Adrenal gland (tissue), 9 donors: ENCODE measurements at regions not wholly inside any gene's neighbourhood (a gene's known extent, or its start where the extent isn't known, plus 50 kb on each side); places are given as distances from the start of the nearest gene placed in this dataset.

ENCODE experiments used
- DNase-seq, 7 donors: peaks; one replicate each; pipeline ENCODE4 v3.0.0-alpha.2; 2019 to 2020
- H3K27ac ChIP-seq, 5 donors: fragments of 200-600 bp; sonication (generic) in 4 of 5; 1 replicate in 3 of 5; 2 replicates in 2 of 5; pipeline versions ENCODE4 v1.5.1 to v1.8.0; 2016 to 2020; ENCODE audit warnings: mild to moderate bottlenecking in 1 of 5
- H3K27me3 ChIP-seq: fragments of 200-600 bp; 2 replicates; pipeline ENCODE4 v1.8.0; 2021
- H3K36me3 ChIP-seq, 2 donors: fragments of 200-600 bp; replicated peaks in 1 of 2; 1 replicate in 1 of 2; 2 replicates in 1 of 2; pipeline versions ENCODE4 v1.5.1 to v1.8.0; 2018 to 2022
- H3K4me1 ChIP-seq, 2 donors: fragments of 200-600 bp; replicated peaks in 1 of 2; 1 replicate in 1 of 2; 2 replicates in 1 of 2; pipeline versions ENCODE4 v1.5.1 to v1.8.0; 2018 to 2021
- H3K4me3 ChIP-seq, 4 donors: fragments of 200-600 bp; sonication (generic) in 3 of 4; one replicate each; pipeline ENCODE4 v1.5.1; 2016 to 2018
- H3K9me3 ChIP-seq, 3 donors: fragments of 200-600 bp; sonication (generic) in 1 of 3; replicated peaks in 1 of 3; 1 replicate in 2 of 3; 2 replicates in 1 of 3; pipeline versions ENCODE4 v1.5.1 to v1.8.0; 2016 to 2021
- CTCF ChIP-seq, 6 experiments: fragments of 450-650 bp in 4 of 6; fragments of 200-600 bp in 2 of 6; sonication (generic) in 1 of 6; IDR thresholded peaks; 1 replicate in 5 of 6; 2 replicates in 1 of 6; pipeline versions ENCODE4 v1.5.1 to v1.8.0; 2016 to 2021; ENCODE audit warnings: antibody characterized with exemption in 6 of 6, mild to moderate bottlenecking in 2 of 6, moderate library complexity in 1 of 6
- POLR2A ChIP-seq, 2 donors: fragments of 450-650 bp; IDR thresholded peaks; one replicate each; pipeline ENCODE4 v1.6.1; 2017; ENCODE audit warnings: antibody characterized with exemption in 2 of 2, mild to moderate bottlenecking in 2 of 2, moderate library complexity in 1 of 2
- WGBS, 4 donors: extraction: QIAGEN DNeasy Blood & Tissue Kit in 2 of 4; methylation state at CpG; one replicate each; pipeline versions ENCODE4 v1.1.5 to v1.1.7; 2013 to 2017; 5-methylcytosine and 5-hydroxymethylcytosine counted together
- intact Hi-C, 2 donors: fragments of 100-400 bp; cut with DNase I; formaldehyde crosslinking; loops; one replicate each; pipeline versions ENCODE4 v1.14.1 to v1.15.0; 2022 to 2023
- donor health status: healthy with polysubstance abuse.
- donor health status: Bipolar disorder and iron deficiency.
- donor health status: DM: yes; HTN: yes; CAD: no.
- donor health status: DM: no; HTN: no; CAD: no.
- donor health status: DM: no; HTN: no; CAD: no.

- no peak for DNase-seq
- H3K27me3 ChIP-seq, result no peaks in the 10 kb centered on the region
- TF ChIP-seq POLR2A (IDR thresholded peaks at IDR 0.05) (no peak), CTCF (IDR thresholded peaks at IDR 0.05) (no peak)
- H3K4me1 ChIP-seq, result no peaks in the 10 kb centered on the region
- no peaks in the 10 kb centered on the region for H3K36me3 ChIP-seq
- intact Hi-C loops, result no loop called here
- H3K9me3 ChIP-seq, result no peaks in the 10 kb centered on the region
- no peak overlapping the region for H3K27ac ChIP-seq
- H3K4me3 ChIP-seq, result no peak overlapping the region
- WGBS, 4 donors, result 58 to 68% (median 66%) methylated on average over 6 of the region's 6 CpGs
These were observed 357.9 kb downstream of the BCL11B start for GRCh38 chr14:98913967-98914650.

GRCh38 chr14:98914942-98915341 is 357.1 kb downstream of the BCL11B start:
- Histone ChIP-seq H3K9me3 (no peaks in the 10 kb centered on the region), H3K27me3 (no peaks in the 10 kb centered on the region), H3K27ac (no peak overlapping the region), H3K4me3 (no peak overlapping the region), H3K4me1 (no peaks in the 10 kb centered on the region), H3K36me3 (no peaks in the 10 kb centered on the region)
- intact Hi-C loops, result no loop called here
- no peak for DNase-seq
- WGBS, 4 donors, result 39 to 56% (median 44%) methylated on average over 3 to 4 of the region's 4 CpGs
- TF ChIP-seq POLR2A (IDR thresholded peaks at IDR 0.05), result no peak
- no peak for TF ChIP-seq CTCF (IDR thresholded peaks at IDR 0.05)

GRCh38 chr14:98915625-98916024 is 356.4 kb downstream of the BCL11B start:
- Histone ChIP-seq H3K27ac (no peak overlapping the region), H3K4me1 (no peaks in the 10 kb centered on the region), H3K27me3 (no peaks in the 10 kb centered on the region), H3K9me3 (no peaks in the 10 kb centered on the region), H3K36me3 (no peaks in the 10 kb centered on the region), H3K4me3 (no peak overlapping the region)
- intact Hi-C loops, result no loop called here
- 45 to 50% (median 47%) methylated on average over 2 to 3 of the region's 3 CpGs; no CpG with 5 or more reads in 1 of the 4 donors for WGBS, 4 donors
- TF ChIP-seq POLR2A (IDR thresholded peaks at IDR 0.05), result no peak
- no peak for TF ChIP-seq CTCF (IDR thresholded peaks at IDR 0.05)
- no peak for DNase-seq

- intact Hi-C loops, result no loop called here
- Histone ChIP-seq H3K27ac (no peak overlapping the region), H3K9me3 (no peaks in the 10 kb centered on the region), H3K27me3 (no peaks in the 10 kb centered on the region), H3K4me1 (no peaks in the 10 kb centered on the region), H3K4me3 (no peak overlapping the region), H3K36me3 (no peaks in the 10 kb centered on the region)
- 64 to 86% (median 78%) methylated on average over 2 to 4 of the region's 4 CpGs for WGBS, 4 donors
- no peak for DNase-seq
- no peak for TF ChIP-seq CTCF (IDR thresholded peaks at IDR 0.05)
These were observed 356.0 kb downstream of the BCL11B start for GRCh38 chr14:98916036-98916435.
